ENCODE measurements at regions not wholly inside any gene's neighbourhood (a gene's known extent, or its start where the extent isn't known, plus 50 kb on each side); places are given as distances from the start of the nearest gene placed in this dataset.
A peak's percentile ranks its signal among the peaks of the same experiment; 100 is the strongest.

- no peak overlapping the region for H3K4me3 ChIP-seq (ENCODE audit: low read depth, low read length)
- WGBS (ENCODE audit: insufficient coverage) = 33% methylated on average over 1 of the region's 3 CpGs
- peak in 1 of 6 donors; percentile 40 for DNase-seq (ENCODE audit: low read depth in 4 of 6, low spot score in 6 of 6)
Observed at GRCh38 chr5:125134216-125135081, 388.0 kb upstream of the ZNF608 start.

GRCh38 chr5:125137535-125137934 lies 391.1 kb upstream of the ZNF608 start:
- H3K4me3 ChIP-seq (ENCODE audit: low read depth, low read length) = no peak overlapping the region
- H3K27me3 ChIP-seq (ENCODE audit: control insufficient read depth, insufficient read depth, low read length) = no peaks in the 10 kb centered on the region
- DNase-seq (ENCODE audit: low read depth in 4 of 6, low spot score in 6 of 6) = no peak
- no peaks in the 10 kb centered on the region for H3K4me1 ChIP-seq (ENCODE audit: control insufficient read depth, insufficient read depth, low read length)
- H3K27ac ChIP-seq (ENCODE audit: low read depth, low read length) = no peak overlapping the region
- 100% methylated on average over 2 of the region's 3 CpGs for WGBS (ENCODE audit: insufficient coverage)
- H3K9me3 ChIP-seq (ENCODE audit: control insufficient read depth, insufficient read depth, low read length) = peaks cover 2% of the 10 kb centered on the region
- no peaks in the 10 kb centered on the region for H3K36me3 ChIP-seq (ENCODE audit: control insufficient read depth, insufficient read depth, low read length)

More at GRCh38 chr5:125134216-125135081, 388.0 kb upstream of the ZNF608 start:
- Histone ChIP-seq H3K27me3 (ENCODE audit: control insufficient read depth, insufficient read depth, low read length) (no peaks in the 10 kb centered on the region), H3K4me1 (ENCODE audit: control insufficient read depth, insufficient read depth, low read length) (no peaks in the 10 kb centered on the region), H3K27ac (ENCODE audit: low read depth, low read length) (peak overlapping the region; percentile 20), H3K36me3 (ENCODE audit: control insufficient read depth, insufficient read depth, low read length) (no peaks in the 10 kb centered on the region), H3K9me3 (ENCODE audit: control insufficient read depth, insufficient read depth, low read length) (peaks cover 2% of the 10 kb centered on the region)

GRCh38 chr5:125138266-125138665 lies 391.8 kb upstream of the ZNF608 start:
- no peak overlapping the region for H3K27ac ChIP-seq (ENCODE audit: low read depth, low read length)
- DNase-seq (ENCODE audit: low read depth in 4 of 6, low spot score in 6 of 6) = no peak
- no peaks in the 10 kb centered on the region for H3K36me3 ChIP-seq (ENCODE audit: control insufficient read depth, insufficient read depth, low read length)
- no CpG with 5 or more reads among the region's 1 CpG for WGBS (ENCODE audit: insufficient coverage)
- no peaks in the 10 kb centered on the region for H3K4me1 ChIP-seq (ENCODE audit: control insufficient read depth, insufficient read depth, low read length)
- H3K9me3 ChIP-seq (ENCODE audit: control insufficient read depth, insufficient read depth, low read length) = peaks cover 2% of the 10 kb centered on the region
- H3K4me3 ChIP-seq (ENCODE audit: low read depth, low read length) = no peak overlapping the region
- H3K27me3 ChIP-seq (ENCODE audit: control insufficient read depth, insufficient read depth, low read length) = no peaks in the 10 kb centered on the region

- WGBS (ENCODE audit: insufficient coverage) = no CpG with 5 or more reads among the region's 2 CpGs
- H3K4me3 ChIP-seq (ENCODE audit: low read depth, low read length) = no peak overlapping the region
- no peak for DNase-seq (ENCODE audit: low read depth in 4 of 6, low spot score in 6 of 6)
- peaks cover 2% of the 10 kb centered on the region for H3K9me3 ChIP-seq (ENCODE audit: control insufficient read depth, insufficient read depth, low read length)
- no peaks in the 10 kb centered on the region for H3K4me1 ChIP-seq (ENCODE audit: control insufficient read depth, insufficient read depth, low read length)
- no peak overlapping the region for H3K27ac ChIP-seq (ENCODE audit: low read depth, low read length)
- H3K36me3 ChIP-seq (ENCODE audit: control insufficient read depth, insufficient read depth, low read length) = no peaks in the 10 kb centered on the region
- H3K27me3 ChIP-seq (ENCODE audit: control insufficient read depth, insufficient read depth, low read length) = no peaks in the 10 kb centered on the region
Observed at GRCh38 chr5:125139590-125139989, 393.2 kb upstream of the ZNF608 start.

- Histone ChIP-seq H3K9me3 (ENCODE audit: control insufficient read depth, insufficient read depth, low read length) (peaks cover 2% of the 10 kb centered on the region), H3K36me3 (ENCODE audit: control insufficient read depth, insufficient read depth, low read length) (no peaks in the 10 kb centered on the region), H3K27ac (ENCODE audit: low read depth, low read length) (no peak overlapping the region), H3K27me3 (ENCODE audit: control insufficient read depth, insufficient read depth, low read length) (no peaks in the 10 kb centered on the region), H3K4me1 (ENCODE audit: control insufficient read depth, insufficient read depth, low read length) (no peaks in the 10 kb centered on the region), H3K4me3 (ENCODE audit: low read depth, low read length) (no peak overlapping the region)
- 93% methylated on average over 2 of the region's 4 CpGs for WGBS (ENCODE audit: insufficient coverage)
- DNase-seq (ENCODE audit: low read depth in 4 of 6, low spot score in 6 of 6) = no peak
Observed at GRCh38 chr5:125140220-125140619, 393.8 kb upstream of the ZNF608 start.

GRCh38 chr5:125140855-125141254 lies 394.4 kb upstream of the ZNF608 start:
- no peaks in the 10 kb centered on the region for H3K4me1 ChIP-seq (ENCODE audit: control insufficient read depth, insufficient read depth, low read length)
- DNase-seq (ENCODE audit: low read depth in 4 of 6, low spot score in 6 of 6) = no peak
- no peak overlapping the region for H3K4me3 ChIP-seq (ENCODE audit: low read depth, low read length)
- no peak overlapping the region for H3K27ac ChIP-seq (ENCODE audit: low read depth, low read length)
- 100% methylated on average over 1 of the region's 2 CpGs for WGBS (ENCODE audit: insufficient coverage)
- peaks cover 2% of the 10 kb centered on the region for H3K9me3 ChIP-seq (ENCODE audit: control insufficient read depth, insufficient read depth, low read length)
- no peaks in the 10 kb centered on the region for H3K27me3 ChIP-seq (ENCODE audit: control insufficient read depth, insufficient read depth, low read length)
- no peaks in the 10 kb centered on the region for H3K36me3 ChIP-seq (ENCODE audit: control insufficient read depth, insufficient read depth, low read length)

- peaks cover 2% of the 10 kb centered on the region for H3K9me3 ChIP-seq (ENCODE audit: control insufficient read depth, insufficient read depth, low read length)
- H3K27me3 ChIP-seq (ENCODE audit: control insufficient read depth, insufficient read depth, low read length) = no peaks in the 10 kb centered on the region
- no peak overlapping the region for H3K4me3 ChIP-seq (ENCODE audit: low read depth, low read length)
- H3K36me3 ChIP-seq (ENCODE audit: control insufficient read depth, insufficient read depth, low read length) = no peaks in the 10 kb centered on the region
- no peak for DNase-seq (ENCODE audit: low read depth in 4 of 6, low spot score in 6 of 6)
- H3K27ac ChIP-seq (ENCODE audit: low read depth, low read length) = no peak overlapping the region
- no peaks in the 10 kb centered on the region for H3K4me1 ChIP-seq (ENCODE audit: control insufficient read depth, insufficient read depth, low read length)
Observed at GRCh38 chr5:125142458-125142857, 396.0 kb upstream of the ZNF608 start.

- 80% methylated on average over 2 of the region's 2 CpGs for WGBS (ENCODE audit: insufficient coverage)
- no peaks in the 10 kb centered on the region for H3K4me1 ChIP-seq (ENCODE audit: control insufficient read depth, insufficient read depth, low read length)
- no peak overlapping the region for H3K4me3 ChIP-seq (ENCODE audit: low read depth, low read length)
- no peak for DNase-seq (ENCODE audit: low read depth in 4 of 6, low spot score in 6 of 6)
- no peaks in the 10 kb centered on the region for H3K36me3 ChIP-seq (ENCODE audit: control insufficient read depth, insufficient read depth, low read length)
- H3K9me3 ChIP-seq (ENCODE audit: control insufficient read depth, insufficient read depth, low read length) = peaks cover 2% of the 10 kb centered on the region
- no peak overlapping the region for H3K27ac ChIP-seq (ENCODE audit: low read depth, low read length)
- no peaks in the 10 kb centered on the region for H3K27me3 ChIP-seq (ENCODE audit: control insufficient read depth, insufficient read depth, low read length)
Observed at GRCh38 chr5:125143011-125143410, 396.6 kb upstream of the ZNF608 start.

- WGBS (ENCODE audit: insufficient coverage) = no CpG with 5 or more reads among the region's 1 CpG
- Histone ChIP-seq H3K9me3 (ENCODE audit: control insufficient read depth, insufficient read depth, low read length) (no peaks in the 10 kb centered on the region), H3K27me3 (ENCODE audit: control insufficient read depth, insufficient read depth, low read length) (no peaks in the 10 kb centered on the region), H3K36me3 (ENCODE audit: control insufficient read depth, insufficient read depth, low read length) (no peaks in the 10 kb centered on the region), H3K4me3 (ENCODE audit: low read depth, low read length) (no peak overlapping the region), H3K4me1 (ENCODE audit: control insufficient read depth, insufficient read depth, low read length) (peaks cover 10% of the 10 kb centered on the region), H3K27ac (ENCODE audit: low read depth, low read length) (no peak overlapping the region)
- no peak for DNase-seq (ENCODE audit: low read depth in 4 of 6, low spot score in 6 of 6)
Observed at GRCh38 chr5:125148076-125148475, 401.6 kb upstream of the ZNF608 start.

- H3K27ac ChIP-seq (ENCODE audit: low read depth, low read length) = no peak overlapping the region
- WGBS (ENCODE audit: insufficient coverage) = no CpG with 5 or more reads among the region's 3 CpGs
- H3K4me1 ChIP-seq (ENCODE audit: control insufficient read depth, insufficient read depth, low read length) = peaks cover 10% of the 10 kb centered on the region
Observed at GRCh38 chr5:125148706-125149105, 402.3 kb upstream of the ZNF608 start.

More at GRCh38 chr5:125148706-125149105, 402.3 kb upstream of the ZNF608 start:
- no peaks in the 10 kb centered on the region for H3K36me3 ChIP-seq (ENCODE audit: control insufficient read depth, insufficient read depth, low read length)
- H3K9me3 ChIP-seq (ENCODE audit: control insufficient read depth, insufficient read depth, low read length) = no peaks in the 10 kb centered on the region
- DNase-seq (ENCODE audit: low read depth in 4 of 6, low spot score in 6 of 6) = no peak
- no peaks in the 10 kb centered on the region for H3K27me3 ChIP-seq (ENCODE audit: control insufficient read depth, insufficient read depth, low read length)
- H3K4me3 ChIP-seq (ENCODE audit: low read depth, low read length) = no peak overlapping the region
